ENCODE measurements at regions not wholly inside any gene's neighbourhood (a gene's known extent, or its start where the extent isn't known, plus 50 kb on each side); places are given as distances from the start of the nearest gene placed in this dataset.

GRCh38 chr1:218743861-218744505 is 398.8 kb downstream of the TGFB2 start (continued):
- TF ChIP-seq, protein P1, sequence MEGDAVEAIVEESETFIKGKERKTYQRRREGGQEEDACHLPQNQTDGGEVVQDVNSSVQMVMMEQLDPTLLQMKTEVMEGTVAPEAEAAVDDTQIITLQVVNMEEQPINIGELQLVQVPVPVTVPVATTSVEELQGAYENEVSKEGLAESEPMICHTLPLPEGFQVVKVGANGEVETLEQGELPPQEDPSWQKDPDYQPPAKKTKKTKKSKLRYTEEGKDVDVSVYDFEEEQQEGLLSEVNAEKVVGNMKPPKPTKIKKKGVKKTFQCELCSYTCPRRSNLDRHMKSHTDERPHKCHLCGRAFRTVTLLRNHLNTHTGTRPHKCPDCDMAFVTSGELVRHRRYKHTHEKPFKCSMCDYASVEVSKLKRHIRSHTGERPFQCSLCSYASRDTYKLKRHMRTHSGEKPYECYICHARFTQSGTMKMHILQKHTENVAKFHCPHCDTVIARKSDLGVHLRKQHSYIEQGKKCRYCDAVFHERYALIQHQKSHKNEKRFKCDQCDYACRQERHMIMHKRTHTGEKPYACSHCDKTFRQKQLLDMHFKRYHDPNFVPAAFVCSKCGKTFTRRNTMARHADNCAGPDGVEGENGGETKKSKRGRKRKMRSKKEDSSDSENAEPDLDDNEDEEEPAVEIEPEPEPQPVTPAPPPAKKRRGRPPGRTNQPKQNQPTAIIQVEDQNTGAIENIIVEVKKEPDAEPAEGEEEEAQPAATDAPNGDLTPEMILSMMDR (IDR thresholded peaks at IDR 0.05; ENCODE audit: control extremely low read depth in 1 of 3, insufficient read depth in 1 of 3, low read depth in 1 of 3, low read length in 3 of 3): no peak
- TF ChIP-seq, protein P2, sequence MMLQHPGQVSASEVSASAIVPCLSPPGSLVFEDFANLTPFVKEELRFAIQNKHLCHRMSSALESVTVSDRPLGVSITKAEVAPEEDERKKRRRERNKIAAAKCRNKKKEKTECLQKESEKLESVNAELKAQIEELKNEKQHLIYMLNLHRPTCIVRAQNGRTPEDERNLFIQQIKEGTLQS (IDR thresholded peaks at IDR 0.05; ENCODE audit: insufficient read depth, low read depth, low read length): no peak
- TF ChIP-seq SUZ12 (IDR thresholded peaks at IDR 0.05; ENCODE audit: low read length) (no peak), KDM4A (IDR thresholded peaks at IDR 0.05; ENCODE audit: low read depth, low read length, severe bottlenecking) (no peak), SP1 (IDR thresholded peaks at IDR 0.05; ENCODE audit: low read depth, low read length) (no peak)
